H1 (cell line): ENCODE measurements at regions not wholly inside any gene's neighbourhood (a gene's known extent, or its start where the extent isn't known, plus 50 kb on each side); places are given as distances from the start of the nearest gene placed in this dataset.

Experiments used
- ATF2 ChIP-seq: IDR thresholded peaks from 2 replicates; pipeline ENCODE4 v1.6.1; 2012; ENCODE audit warnings: low read length, inconsistent platforms
- GABPA ChIP-seq: IDR thresholded peaks from 2 replicates; pipeline ENCODE4 v1.6.1; 2011; ENCODE audit warnings: mild to moderate bottlenecking, low read length, moderate library complexity, borderline replicate concordance; ENCODE audit not compliant: insufficient read depth
- JUND ChIP-seq: IDR thresholded peaks from 2 replicates; pipeline ENCODE4 v1.6.1; 2011; ENCODE audit warnings: mild to moderate bottlenecking, improper control_type of control experiment, low read length
- RNF2 ChIP-seq: fragments of 200-900, 300-1000 bp; sonication (generic); IDR thresholded peaks from 2 replicates; pipeline ENCODE4 v1.7.1; 2016; ENCODE audit warnings: borderline replicate concordance, low read depth, mild to moderate bottlenecking, antibody characterized with exemption, low read length; ENCODE audit not compliant: poor library complexity, severe bottlenecking; ENCODE audit errors: missing control alignments
- SIRT6 ChIP-seq: IDR thresholded peaks from one replicate; pipeline ENCODE4 v1.7.1; 2012; ENCODE audit warnings: low read length, inconsistent platforms

GRCh38 chr21:33974513-33975468, 59.2 kb upstream of the ATP5PO start (continued):
- no peak for TF ChIP-seq JUND
- no peak for TF ChIP-seq RNF2
- TF ChIP-seq SIRT6 = no peak
- no peak for TF ChIP-seq ATF2
- TF ChIP-seq GABPA = no peak
